Mesenchymal stem cell (in vitro differentiated cells and primary cell): ENCODE measurements at regions not wholly inside any gene's neighbourhood (a gene's known extent, or its start where the extent isn't known, plus 50 kb on each side); places are given as distances from the start of the nearest gene placed in this dataset.

Experiments
- DNase-seq: peaks from one replicate; pipeline ENCODE4 v3.0.0-alpha.2; 2013
- H2AFZ ChIP-seq: one replicate; pipeline ENCODE4 v1.6.1; 2013; ENCODE audit warnings: low read depth, mild to moderate bottlenecking, control low read depth, inconsistent platforms, low read length, moderate library complexity
- H2AK5ac ChIP-seq: 2 replicates; pipeline ENCODE4 v1.6.1; 2013; ENCODE audit warnings: low read length, moderate library complexity, mild to moderate bottlenecking, inconsistent platforms; ENCODE audit not compliant: severe bottlenecking
- H2BK120ac ChIP-seq: one replicate; pipeline ENCODE4 v1.6.1; 2013; ENCODE audit warnings: low read depth, mild to moderate bottlenecking, inconsistent platforms, low read length, moderate library complexity
- H2BK12ac ChIP-seq, 2 experiments: one replicate each; pipeline ENCODE4 v1.6.1; 2013; ENCODE audit warnings: inconsistent platforms in 2 of 2, low read length in 2 of 2, mild to moderate bottlenecking in 2 of 2, moderate library complexity in 2 of 2, control low read depth in 1 of 2
- H2BK15ac ChIP-seq: one replicate; pipeline ENCODE4 v1.6.1; 2013; ENCODE audit warnings: mild to moderate bottlenecking, low read depth, inconsistent platforms; ENCODE audit not compliant: poor library complexity, severe bottlenecking
- H2BK5ac ChIP-seq: 2 replicates; pipeline ENCODE4 v1.6.1; 2013; ENCODE audit warnings: low read depth, mild to moderate bottlenecking, low read length, control low read depth, inconsistent platforms; ENCODE audit not compliant: poor library complexity, severe bottlenecking
- H3K14ac ChIP-seq, 2 experiments: one replicate each; pipeline ENCODE4 v1.6.1; 2013; ENCODE audit warnings: inconsistent platforms in 2 of 2, low read length in 2 of 2, control low read depth in 1 of 2, mild to moderate bottlenecking in 1 of 2, moderate library complexity in 1 of 2
- H3K18ac ChIP-seq, 2 experiments: one replicate each; pipeline ENCODE4 v1.6.1; 2013; ENCODE audit warnings: inconsistent platforms in 2 of 2, low read length in 2 of 2, control low read depth in 1 of 2, low read depth in 1 of 2, mild to moderate bottlenecking in 1 of 2
- H3K23ac ChIP-seq, 2 experiments: one replicate each; pipeline ENCODE4 v1.6.1; 2013; ENCODE audit warnings: inconsistent platforms in 2 of 2, low read length in 2 of 2, mild to moderate bottlenecking in 2 of 2, moderate library complexity in 2 of 2, control low read depth in 1 of 2
- H3K27ac ChIP-seq: 2 replicates; pipeline ENCODE4 v1.5.1; 2013; ENCODE audit warnings: mild to moderate bottlenecking, moderate library complexity, low read length, control low read depth, inconsistent platforms; ENCODE audit not compliant: poor library complexity, severe bottlenecking
- H3K27me3 ChIP-seq, 2 experiments: 2 replicates each; pipeline versions ENCODE4 v1.6.1 to v1.7.0; 2013; ENCODE audit warnings: low read length in 2 of 2, mild to moderate bottlenecking in 2 of 2, moderate library complexity in 2 of 2, control low read depth in 1 of 2, inconsistent platforms in 1 of 2; ENCODE audit not compliant: control insufficient read depth in 1 of 2, insufficient read depth in 1 of 2
- H3K36me3 ChIP-seq, 2 experiments: 2 replicates each; pipeline versions ENCODE4 v1.6.1 to v1.7.0; 2013; ENCODE audit warnings: low read length in 2 of 2, control low read depth in 1 of 2, inconsistent platforms in 1 of 2, low read depth in 1 of 2, mild to moderate bottlenecking in 1 of 2; ENCODE audit not compliant: insufficient read depth in 2 of 2, control insufficient read depth in 1 of 2
- H3K4ac ChIP-seq, 2 experiments: one replicate each; pipeline ENCODE4 v1.6.1; 2013; ENCODE audit warnings: inconsistent platforms in 2 of 2, low read length in 2 of 2, mild to moderate bottlenecking in 2 of 2, moderate library complexity in 2 of 2, control low read depth in 1 of 2, low read depth in 1 of 2
- H3K4me1 ChIP-seq: 2 replicates; pipeline ENCODE4 v1.6.1; 2013; ENCODE audit warnings: low read depth, low read length, control low read depth; ENCODE audit not compliant: control insufficient read depth, insufficient read depth
- H3K4me2 ChIP-seq: 2 replicates; pipeline ENCODE4 v1.6.1; 2013; ENCODE audit warnings: low read length, mild to moderate bottlenecking, inconsistent platforms; ENCODE audit not compliant: poor library complexity, severe bottlenecking
- H3K4me3 ChIP-seq, 2 experiments: 2 replicates each; pipeline versions ENCODE4 v1.5.1 to v1.7.0; 2013; ENCODE audit warnings: low read length in 2 of 2, mild to moderate bottlenecking in 2 of 2, control low read depth in 1 of 2, low read depth in 1 of 2; ENCODE audit not compliant: insufficient read depth in 1 of 2
- H3K79me1 ChIP-seq: replicated peaks from 2 replicates; pipeline ENCODE4 v1.6.1; 2013; ENCODE audit warnings: mild to moderate bottlenecking, control low read depth, low read length, inconsistent platforms; ENCODE audit not compliant: poor library complexity, severe bottlenecking
- H3K9ac ChIP-seq: 2 replicates; pipeline ENCODE4 v1.7.0; 2013; ENCODE audit warnings: mild to moderate bottlenecking, low read length, moderate library complexity
- H3K9me3 ChIP-seq: 2 replicates; pipeline ENCODE4 v1.7.0; 2013; ENCODE audit warnings: mild to moderate bottlenecking, low read length; ENCODE audit not compliant: control insufficient read depth
- H4K8ac ChIP-seq: one replicate; pipeline ENCODE4 v1.6.1; 2013; ENCODE audit warnings: inconsistent platforms, mild to moderate bottlenecking, low read length, moderate library complexity
- H4K91ac ChIP-seq: one replicate; pipeline ENCODE4 v1.6.1; 2013; ENCODE audit warnings: mild to moderate bottlenecking, low read length, inconsistent platforms
- WGBS: methylation state at CpG from one replicate; pipeline ENCODE4 v1.1.7; 2013; ENCODE audit warnings: mixed read lengths; 5-methylcytosine and 5-hydroxymethylcytosine counted together

DNA sequence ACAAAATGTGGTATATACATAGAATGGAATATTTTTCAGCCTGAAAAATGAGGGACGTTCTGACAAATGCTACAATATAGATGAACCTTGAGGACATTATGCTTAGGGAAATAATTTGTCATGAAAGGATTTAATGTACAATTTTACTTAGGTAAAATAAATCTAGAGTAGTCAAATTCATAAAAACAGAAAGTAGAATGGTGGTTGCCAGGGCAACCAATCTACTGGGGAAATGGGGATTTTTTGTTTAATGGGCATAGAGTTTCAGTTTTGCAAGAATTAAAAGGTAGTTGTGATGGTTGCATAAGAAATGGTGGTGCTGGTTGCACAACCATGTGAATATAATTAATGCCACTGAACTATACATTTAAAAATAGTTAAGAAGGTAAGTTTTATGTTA, 296.0 kb upstream of the SP4 start:
- no peak overlapping the region for H2AFZ ChIP-seq
- H4K8ac ChIP-seq = no peak overlapping the region
- H2BK15ac ChIP-seq = no peak overlapping the region
- H3K4ac ChIP-seq = no peak overlapping the region
- no peak overlapping the region for H3K27ac ChIP-seq
- no peaks in the 10 kb centered on the region for H3K79me1 ChIP-seq
- H3K14ac ChIP-seq = no peak overlapping the region
- H2BK5ac ChIP-seq = no peak overlapping the region
- no peaks in the 10 kb centered on the region for H3K27me3 ChIP-seq
- no peaks in the 10 kb centered on the region for H3K36me3 ChIP-seq
- no peak overlapping the region for H2AK5ac ChIP-seq
- no peak overlapping the region for H3K18ac ChIP-seq
- H3K9me3 ChIP-seq = peaks cover 8% of the 10 kb centered on the region
- H4K91ac ChIP-seq = no peak overlapping the region
- no peak for DNase-seq
- no peak overlapping the region for H3K4me2 ChIP-seq
- no peak overlapping the region for H2BK120ac ChIP-seq
- no peak overlapping the region for H3K9ac ChIP-seq
- H3K4me3 ChIP-seq = no peak overlapping the region
- H2BK12ac ChIP-seq = no peak overlapping the region
- no peaks in the 10 kb centered on the region for H3K4me1 ChIP-seq
- WGBS = 56% methylated on average over 1 of the region's 1 CpG
- no peak overlapping the region for H3K23ac ChIP-seq

DNA sequence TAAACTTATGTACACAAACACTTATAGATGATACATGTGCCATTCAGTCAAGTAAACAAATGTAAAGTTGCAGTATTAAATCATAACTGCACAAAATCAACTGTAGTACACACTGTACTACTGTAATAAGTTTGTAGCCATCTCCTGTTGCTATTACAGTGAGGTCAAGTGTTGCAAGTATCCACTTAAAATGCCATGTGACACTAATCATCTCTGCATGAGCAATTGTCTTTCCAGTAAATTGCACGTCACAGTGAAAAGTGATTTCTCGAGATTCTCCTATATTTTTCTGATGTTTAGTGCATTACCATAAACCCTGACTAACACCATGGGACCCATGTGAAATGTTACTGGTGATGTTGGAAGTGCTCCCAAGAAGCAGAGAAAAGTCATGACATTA, 293.3 kb upstream of the SP4 start:
- Histone ChIP-seq H2AFZ (no peak overlapping the region), H2AK5ac (no peak overlapping the region), H3K4me2 (no peak overlapping the region), H2BK15ac (no peak overlapping the region), H3K9me3 (peaks cover 8% of the 10 kb centered on the region), H3K4ac (no peak overlapping the region), H2BK5ac (no peak overlapping the region), H3K9ac (no peak overlapping the region), H2BK120ac (no peak overlapping the region), H3K27ac (no peak overlapping the region), H3K36me3 (no peaks in the 10 kb centered on the region), H3K79me1 (no peaks in the 10 kb centered on the region), H4K91ac (no peak overlapping the region), H2BK12ac (no peak overlapping the region), H3K4me1 (no peaks in the 10 kb centered on the region), H3K18ac (no peak overlapping the region), H3K23ac (no peak overlapping the region), H3K27me3 (no peaks in the 10 kb centered on the region), H3K4me3 (no peak overlapping the region), H4K8ac (no peak overlapping the region), H3K14ac (no peak overlapping the region)
- peak; percentile 73 for DNase-seq
- 60% methylated on average over 1 of the region's 2 CpGs for WGBS

- Histone ChIP-seq H4K8ac (no peak overlapping the region), H3K9me3 (peaks cover 8% of the 10 kb centered on the region), H2BK12ac (no peak overlapping the region), H3K4ac (no peak overlapping the region), H4K91ac (no peak overlapping the region), H3K23ac (no peak overlapping the region), H3K79me1 (no peaks in the 10 kb centered on the region), H3K4me2 (no peak overlapping the region), H3K14ac (no peak overlapping the region), H2AFZ (no peak overlapping the region), H3K9ac (no peak overlapping the region), H2AK5ac (no peak overlapping the region), H3K18ac (no peak overlapping the region), H3K27me3 (no peaks in the 10 kb centered on the region), H3K4me3 (no peak overlapping the region), H2BK120ac (no peak overlapping the region), H3K27ac (no peak overlapping the region), H3K4me1 (no peaks in the 10 kb centered on the region), H2BK5ac (no peak overlapping the region), H3K36me3 (no peaks in the 10 kb centered on the region), H2BK15ac (no peak overlapping the region)
- no peak for DNase-seq
- WGBS = 86% methylated on average over 2 of the region's 2 CpGs
Measured at GRCh38 chr7:21135437-21135836, 292.4 kb upstream of the SP4 start.

DNA sequence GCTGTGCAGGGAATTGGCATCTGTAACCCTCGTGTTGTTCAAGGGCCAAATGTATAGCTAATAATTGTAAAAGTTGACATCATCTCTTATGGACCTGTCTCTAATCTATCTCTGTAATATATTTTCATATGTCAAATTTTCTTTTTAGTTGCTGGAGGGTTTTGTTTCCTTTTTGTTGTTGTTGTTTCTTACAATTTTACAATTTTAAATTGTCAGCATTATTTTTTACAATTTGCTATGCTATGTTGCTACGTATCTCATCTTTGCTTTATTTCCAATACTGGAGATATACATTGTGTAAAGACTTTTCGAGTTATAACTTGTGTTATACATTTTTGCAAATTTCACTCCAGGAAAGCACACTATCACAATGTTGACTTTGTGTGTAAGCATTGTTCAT, 290.2 kb upstream of the SP4 start:
- Histone ChIP-seq H2BK5ac (no peak overlapping the region), H3K18ac (no peak overlapping the region), H3K4ac (no peak overlapping the region), H3K23ac (no peak overlapping the region), H2BK120ac (no peak overlapping the region), H3K14ac (no peak overlapping the region), H2AFZ (no peak overlapping the region), H2BK15ac (no peak overlapping the region), H3K27me3 (no peaks in the 10 kb centered on the region), H3K9ac (no peak overlapping the region), H3K79me1 (no peaks in the 10 kb centered on the region), H3K4me3 (no peak overlapping the region), H3K4me2 (no peak overlapping the region), H3K9me3 (peaks cover 8% of the 10 kb centered on the region), H3K27ac (no peak overlapping the region), H2AK5ac (no peak overlapping the region), H3K36me3 (no peaks in the 10 kb centered on the region), H4K8ac (no peak overlapping the region), H2BK12ac (no peak overlapping the region), H3K4me1 (no peaks in the 10 kb centered on the region), H4K91ac (no peak overlapping the region)
- no CpG with 5 or more reads among the region's 3 CpGs for WGBS
- DNase-seq = no peak
